ENCODE measurements at regions not wholly inside any gene's neighbourhood (a gene's known extent, or its start where the extent isn't known, plus 50 kb on each side); places are given as distances from the start of the nearest gene placed in this dataset.

DNA sequence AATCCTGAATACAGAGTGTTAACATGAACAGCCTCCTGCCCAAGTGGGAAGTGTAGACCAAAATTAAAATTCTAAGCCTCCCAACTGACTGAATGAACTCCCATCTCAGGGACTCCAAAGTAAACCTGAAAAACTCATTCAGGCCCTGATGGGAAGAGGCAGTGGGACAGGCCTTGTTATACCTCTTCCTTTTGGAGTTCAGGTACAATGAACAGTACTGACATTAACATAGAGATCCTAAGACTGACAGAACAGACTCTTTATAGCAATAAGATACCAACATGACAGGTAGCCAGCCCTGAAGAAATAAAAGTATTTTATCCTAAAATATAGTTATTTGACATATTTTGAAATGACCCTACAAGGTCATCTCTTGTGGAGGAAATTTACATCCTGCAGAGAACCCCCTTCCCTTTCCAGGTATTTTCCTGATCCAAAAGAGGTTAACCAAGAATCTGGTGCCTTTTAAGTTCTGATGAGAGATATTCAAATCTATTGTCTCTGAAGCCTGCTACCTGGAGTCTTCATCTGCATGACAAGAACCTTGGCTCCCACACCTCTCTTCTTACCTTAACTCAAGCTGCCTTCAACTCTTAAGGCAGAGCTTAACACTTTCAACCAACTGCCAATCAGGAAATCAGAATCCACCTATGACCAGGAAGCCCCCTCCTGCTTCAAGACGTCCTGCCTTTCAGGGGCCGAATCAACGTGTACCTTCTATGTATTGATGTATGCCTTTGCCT, 103.3 kb upstream of the PFKP start:
- TF ChIP-seq POLR2A (IDR thresholded peaks at IDR 0.05) = no peak
- TF ChIP-seq CTCF (IDR thresholded peaks at IDR 0.05) = no peak
- no peak for TF ChIP-seq POLR2AphosphoS5 (IDR thresholded peaks at IDR 0.05)
- Histone ChIP-seq H3K9me3 (no peaks in the 10 kb centered on the region), H3K4me3 (no peak overlapping the region), H3K36me3 (no peaks in the 10 kb centered on the region), H3K27ac (no peak overlapping the region), H3K27me3 (no peaks in the 10 kb centered on the region), H3K4me1 (no peaks in the 10 kb centered on the region)
- no peak for DNase-seq (ENCODE audit: low spot score in 2 of 2)
- intact Hi-C loops (cut with DNase I; ENCODE audit: low total_unique reads) = no loop called here

DNA sequence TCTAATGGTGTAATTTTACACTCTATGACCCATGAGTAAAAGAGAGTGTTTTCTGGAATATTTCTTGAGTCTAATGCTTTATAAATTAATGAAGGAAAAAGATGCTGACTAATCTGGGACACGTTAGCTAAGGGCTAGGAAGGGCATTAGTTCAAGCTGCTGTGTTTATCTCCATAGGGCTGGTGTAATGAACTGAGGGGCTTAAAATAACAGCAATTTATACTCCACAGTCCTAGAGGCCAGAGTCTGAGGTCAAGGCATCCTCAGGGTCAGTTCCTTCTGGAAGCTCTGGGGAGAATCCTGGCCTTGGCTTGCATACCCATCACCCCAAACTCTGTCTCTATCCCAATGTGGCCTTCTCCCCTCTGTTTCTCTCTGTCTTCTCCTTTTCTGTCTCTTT, 105.2 kb upstream of the PFKP start:
- intact Hi-C loops (cut with DNase I; ENCODE audit: low total_unique reads) = no loop called here
- TF ChIP-seq CTCF (IDR thresholded peaks at IDR 0.05) (no peak), POLR2AphosphoS5 (IDR thresholded peaks at IDR 0.05) (no peak), POLR2A (IDR thresholded peaks at IDR 0.05) (no peak)
- no peak for DNase-seq (ENCODE audit: low spot score in 2 of 2)
- Histone ChIP-seq H3K27me3 (no peaks in the 10 kb centered on the region), H3K9me3 (no peaks in the 10 kb centered on the region), H3K4me1 (no peaks in the 10 kb centered on the region), H3K36me3 (no peaks in the 10 kb centered on the region), H3K4me3 (no peak overlapping the region), H3K27ac (no peak overlapping the region)

GRCh38 chr10:2958659-2959058, 108.7 kb upstream of the PFKP start:
- no peaks in the 10 kb centered on the region for H3K9me3 ChIP-seq
- no peak for DNase-seq (ENCODE audit: low spot score in 2 of 2)
- H3K27ac ChIP-seq = no peak overlapping the region
- no peak overlapping the region for H3K4me3 ChIP-seq
- no peaks in the 10 kb centered on the region for H3K36me3 ChIP-seq
- H3K27me3 ChIP-seq = no peaks in the 10 kb centered on the region
- intact Hi-C loops (cut with DNase I; ENCODE audit: low total_unique reads) = no loop called here
- H3K4me1 ChIP-seq = no peaks in the 10 kb centered on the region
- TF ChIP-seq POLR2AphosphoS5 (IDR thresholded peaks at IDR 0.05) = no peak
- no peak for TF ChIP-seq CTCF (IDR thresholded peaks at IDR 0.05)
- TF ChIP-seq POLR2A (IDR thresholded peaks at IDR 0.05) = no peak

- Histone ChIP-seq H3K4me3 (no peak overlapping the region), H3K36me3 (no peaks in the 10 kb centered on the region), H3K27ac (no peak overlapping the region), H3K27me3 (no peaks in the 10 kb centered on the region), H3K9me3 (no peaks in the 10 kb centered on the region), H3K4me1 (no peaks in the 10 kb centered on the region)
- no peak for TF ChIP-seq POLR2AphosphoS5 (IDR thresholded peaks at IDR 0.05)
- no peak for TF ChIP-seq POLR2A (IDR thresholded peaks at IDR 0.05)
- TF ChIP-seq CTCF (IDR thresholded peaks at IDR 0.05) = no peak
- intact Hi-C loops (cut with DNase I; ENCODE audit: low total_unique reads) = no loop called here
- DNase-seq (ENCODE audit: low spot score in 2 of 2) = no peak
These were observed 109.6 kb upstream of the PFKP start for GRCh38 chr10:2957785-2958184.

GRCh38 chr10:2955064-2955463, 112.3 kb upstream of the PFKP start:
- Histone ChIP-seq H3K4me3 (no peak overlapping the region), H3K36me3 (no peaks in the 10 kb centered on the region), H3K4me1 (no peaks in the 10 kb centered on the region), H3K27ac (no peak overlapping the region), H3K27me3 (no peaks in the 10 kb centered on the region), H3K9me3 (no peaks in the 10 kb centered on the region)
- TF ChIP-seq CTCF (IDR thresholded peaks at IDR 0.05) = no peak
- no peak for TF ChIP-seq POLR2AphosphoS5 (IDR thresholded peaks at IDR 0.05)
- no peak for TF ChIP-seq POLR2A (IDR thresholded peaks at IDR 0.05)
- DNase-seq (ENCODE audit: low spot score in 2 of 2) = no peak
- intact Hi-C loops (cut with DNase I; ENCODE audit: low total_unique reads) = no loop called here
